ENCODE measurements at regions not wholly inside any gene's neighbourhood (a gene's known extent, or its start where the extent isn't known, plus 50 kb on each side); places are given as distances from the start of the nearest gene placed in this dataset.

- CTCF ChIA-PET, result no interaction called here
- Mint-ChIP-seq H3K27me3 (no peaks in the 10 kb centered on the region), H3K9me3 (ENCODE audit: low read depth) (no peaks in the 10 kb centered on the region)
Measured at GRCh38 chr4:167424341-167425256, 190.3 kb upstream of the SPOCK3 start.

GRCh38 chr4:167428156-167428555 is 193.9 kb upstream of the SPOCK3 start:
- Mint-ChIP-seq H3K9me3 (ENCODE audit: low read depth) (no peaks in the 10 kb centered on the region), H3K27ac (no peak overlapping the region), H3K4me1 (no peaks in the 10 kb centered on the region), H3K4me3 (no peak overlapping the region), H3K36me3 (no peaks in the 10 kb centered on the region), H3K27me3 (no peaks in the 10 kb centered on the region)
- ATAC-seq (no peak), DNase-seq (no peak)
- CTCF ChIA-PET, result no interaction called here

More at GRCh38 chr4:167424341-167425256, 190.3 kb upstream of the SPOCK3 start:
- Mint-ChIP-seq H3K4me3 (no peak overlapping the region), H3K4me1 (no peaks in the 10 kb centered on the region), H3K27ac (no peak overlapping the region), H3K36me3 (no peaks in the 10 kb centered on the region)
- DNase-seq, result no peak
- ATAC-seq, result no peak

GRCh38 chr4:167431371-167431770 is 197.1 kb upstream of the SPOCK3 start:
- CTCF ChIA-PET, result no interaction called here
- DNase-seq, result no peak
- Mint-ChIP-seq H3K4me3 (no peak overlapping the region), H3K9me3 (ENCODE audit: low read depth) (no peaks in the 10 kb centered on the region), H3K4me1 (no peaks in the 10 kb centered on the region), H3K27me3 (no peaks in the 10 kb centered on the region), H3K36me3 (no peaks in the 10 kb centered on the region), H3K27ac (no peak overlapping the region)
- ATAC-seq, result no peak

- Mint-ChIP-seq H3K9me3 (ENCODE audit: low read depth) (no peaks in the 10 kb centered on the region), H3K4me1 (no peaks in the 10 kb centered on the region), H3K36me3 (no peaks in the 10 kb centered on the region), H3K27ac (no peak overlapping the region), H3K4me3 (no peak overlapping the region), H3K27me3 (no peaks in the 10 kb centered on the region)
- no peak for DNase-seq
- CTCF ChIA-PET, result no interaction called here
- ATAC-seq, result no peak
Measured at GRCh38 chr4:167435786-167436185, 201.5 kb upstream of the SPOCK3 start.

GRCh38 chr4:167443841-167444240 is 209.5 kb upstream of the SPOCK3 start:
- DNase-seq, result no peak
- no peak overlapping the region for H3K27ac Mint-ChIP-seq
- no peaks in the 10 kb centered on the region for H3K9me3 Mint-ChIP-seq (ENCODE audit: low read depth)
- H3K4me3 Mint-ChIP-seq, result no peak overlapping the region
- CTCF ChIA-PET, result no interaction called here
- H3K27me3 Mint-ChIP-seq, result no peaks in the 10 kb centered on the region
- no peaks in the 10 kb centered on the region for H3K4me1 Mint-ChIP-seq
- ATAC-seq, result no peak
- no peaks in the 10 kb centered on the region for H3K36me3 Mint-ChIP-seq

- no peaks in the 10 kb centered on the region for H3K36me3 Mint-ChIP-seq
- no peak for DNase-seq
- no peaks in the 10 kb centered on the region for H3K9me3 Mint-ChIP-seq (ENCODE audit: low read depth)
- CTCF ChIA-PET, result no interaction called here
- no peak overlapping the region for H3K4me3 Mint-ChIP-seq
- ATAC-seq, result no peak
- H3K27me3 Mint-ChIP-seq, result no peaks in the 10 kb centered on the region
- H3K27ac Mint-ChIP-seq, result no peak overlapping the region
- no peaks in the 10 kb centered on the region for H3K4me1 Mint-ChIP-seq
Measured at GRCh38 chr4:167452922-167453430, 218.7 kb upstream of the SPOCK3 start.

GRCh38 chr4:167456619-167457018 is 222.3 kb upstream of the SPOCK3 start:
- H3K27me3 Mint-ChIP-seq, result no peaks in the 10 kb centered on the region
- DNase-seq, result no peak
- CTCF ChIA-PET, result no interaction called here
- no peaks in the 10 kb centered on the region for H3K4me1 Mint-ChIP-seq
- H3K27ac Mint-ChIP-seq, result no peak overlapping the region
- H3K36me3 Mint-ChIP-seq, result no peaks in the 10 kb centered on the region
- ATAC-seq, result no peak
- H3K9me3 Mint-ChIP-seq (ENCODE audit: low read depth), result peaks cover 6% of the 10 kb centered on the region
- H3K4me3 Mint-ChIP-seq, result no peak overlapping the region

GRCh38 chr4:167469436-167469835 is 235.1 kb upstream of the SPOCK3 start:
- DNase-seq, result no peak
- H3K9me3 Mint-ChIP-seq (ENCODE audit: low read depth), result no peaks in the 10 kb centered on the region
- no peaks in the 10 kb centered on the region for H3K4me1 Mint-ChIP-seq
- H3K36me3 Mint-ChIP-seq, result no peaks in the 10 kb centered on the region
- H3K27me3 Mint-ChIP-seq, result no peaks in the 10 kb centered on the region
- CTCF ChIA-PET, result no interaction called here
- no peak overlapping the region for H3K4me3 Mint-ChIP-seq
- H3K27ac Mint-ChIP-seq, result no peak overlapping the region
- no peak for ATAC-seq

- Mint-ChIP-seq H3K4me1 (no peaks in the 10 kb centered on the region), H3K36me3 (no peaks in the 10 kb centered on the region), H3K9me3 (ENCODE audit: low read depth) (no peaks in the 10 kb centered on the region), H3K4me3 (no peak overlapping the region), H3K27ac (no peak overlapping the region), H3K27me3 (no peaks in the 10 kb centered on the region)
- ATAC-seq (no peak), DNase-seq (no peak)
- CTCF ChIA-PET, result no interaction called here
Measured at GRCh38 chr4:167475951-167476350, 241.7 kb upstream of the SPOCK3 start.

- no peaks in the 10 kb centered on the region for H3K36me3 Mint-ChIP-seq
- H3K27ac Mint-ChIP-seq, result no peak overlapping the region
- CTCF ChIA-PET, result no interaction called here
- H3K4me1 Mint-ChIP-seq, result no peaks in the 10 kb centered on the region
- no peaks in the 10 kb centered on the region for H3K27me3 Mint-ChIP-seq
- H3K9me3 Mint-ChIP-seq (ENCODE audit: low read depth), result peaks cover 8% of the 10 kb centered on the region
- ATAC-seq (no peak), DNase-seq (no peak)
- H3K4me3 Mint-ChIP-seq, result no peak overlapping the region
Measured at GRCh38 chr4:167492007-167492406, 257.7 kb upstream of the SPOCK3 start.

GRCh38 chr4:167509551-167509950 is 275.3 kb upstream of the SPOCK3 start:
- no peak overlapping the region for H3K27ac Mint-ChIP-seq
- ATAC-seq, result no peak

GRCh38 chr4:167524091-167524490 is 289.8 kb upstream of the SPOCK3 start:
- Mint-ChIP-seq H3K9me3 (ENCODE audit: low read depth) (peaks cover 11% of the 10 kb centered on the region), H3K4me3 (no peak overlapping the region), H3K4me1 (no peaks in the 10 kb centered on the region), H3K27ac (no peak overlapping the region), H3K36me3 (no peaks in the 10 kb centered on the region), H3K27me3 (no peaks in the 10 kb centered on the region)
- DNase-seq (no peak), ATAC-seq (no peak)
- CTCF ChIA-PET, result no interaction called here

More at GRCh38 chr4:167509551-167509950, 275.3 kb upstream of the SPOCK3 start:
- peaks cover 1% of the 10 kb centered on the region for H3K36me3 Mint-ChIP-seq
- CTCF ChIA-PET, result no interaction called here
- H3K4me1 Mint-ChIP-seq, result no peaks in the 10 kb centered on the region
- H3K27me3 Mint-ChIP-seq, result no peaks in the 10 kb centered on the region
- peaks cover 6% of the 10 kb centered on the region for H3K9me3 Mint-ChIP-seq (ENCODE audit: low read depth)
- DNase-seq, result no peak
- H3K4me3 Mint-ChIP-seq, result no peak overlapping the region

GRCh38 chr4:167537761-167538160 is 303.5 kb upstream of the SPOCK3 start:
- H3K9me3 Mint-ChIP-seq (ENCODE audit: low read depth), result peaks cover 5% of the 10 kb centered on the region
- ATAC-seq, result no peak
- H3K4me1 Mint-ChIP-seq, result no peaks in the 10 kb centered on the region
- H3K27me3 Mint-ChIP-seq, result no peaks in the 10 kb centered on the region
- CTCF ChIA-PET, result no interaction called here
- no peak overlapping the region for H3K27ac Mint-ChIP-seq
- H3K4me3 Mint-ChIP-seq, result no peak overlapping the region
- no peaks in the 10 kb centered on the region for H3K36me3 Mint-ChIP-seq
- DNase-seq, result no peak

GRCh38 chr4:167541286-167541685 is 307.0 kb upstream of the SPOCK3 start:
- no peak overlapping the region for H3K4me3 Mint-ChIP-seq
- no peak overlapping the region for H3K27ac Mint-ChIP-seq
- H3K4me1 Mint-ChIP-seq, result no peaks in the 10 kb centered on the region
- DNase-seq (no peak), ATAC-seq (no peak)
- no peaks in the 10 kb centered on the region for H3K36me3 Mint-ChIP-seq
- H3K27me3 Mint-ChIP-seq, result no peaks in the 10 kb centered on the region
- CTCF ChIA-PET, result no interaction called here
- H3K9me3 Mint-ChIP-seq (ENCODE audit: low read depth), result peaks cover 7% of the 10 kb centered on the region

All from activated CD8-positive, alpha-beta memory T cell treated with anti-CD3 and anti-CD28 coated beads, Interleukin-2, amount 10 ng/mL, durations not matched to agents 7 days and 5 days (primary cell).